ENCODE measurements at regions not wholly inside any gene's neighbourhood (a gene's known extent, or its start where the extent isn't known, plus 50 kb on each side); places are given as distances from the start of the nearest gene placed in this dataset.

DNA sequence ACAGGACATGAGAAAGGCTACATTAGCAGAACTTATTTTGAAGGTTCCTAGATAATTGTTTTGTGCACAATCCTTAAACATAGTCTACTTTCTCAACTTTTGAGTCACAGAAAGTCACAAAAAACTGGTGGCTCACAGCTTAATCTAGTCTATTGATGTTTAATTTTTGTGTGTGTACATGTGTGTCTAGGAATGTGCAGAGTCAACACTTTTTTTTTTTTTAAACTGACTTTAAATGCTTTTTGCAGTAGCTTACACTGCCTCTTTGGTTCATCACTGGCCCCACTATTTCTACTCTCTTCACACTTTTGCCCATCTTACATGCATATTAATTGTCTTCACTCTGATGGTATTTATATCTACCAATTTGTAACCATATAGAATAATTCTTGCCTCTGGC, 566.9 kb downstream of the BCKDHB start:
- TF ChIP-seq CTCF (IDR thresholded peaks at IDR 0.05) (no peak), POLR2A (IDR thresholded peaks at IDR 0.05) (no peak)

Measured in testis (tissue), 2 donors.